AG08396 (cell line): ENCODE measurements at regions not wholly inside any gene's neighbourhood (a gene's known extent, or its start where the extent isn't known, plus 50 kb on each side); places are given as distances from the start of the nearest gene placed in this dataset.

ENCODE experiments used
- DNase-seq: peaks from one replicate; pipeline ENCODE4 v3.0.0; 2012; ENCODE audit warnings: low spot score, mixed read lengths

- no peak for DNase-seq
These were observed 1081.9 kb downstream of the SLITRK1 start for GRCh38 chr13:82800391-82800790.

GRCh38 chr13:82797876-82798275 is 1084.4 kb downstream of the SLITRK1 start:
- no peak for DNase-seq

GRCh38 chr13:82791035-82791434 is 1091.2 kb downstream of the SLITRK1 start:
- DNase-seq = no peak

GRCh38 chr13:82772816-82773215 is 1109.5 kb downstream of the SLITRK1 start:
- no peak for DNase-seq

GRCh38 chr13:82766732-82767321 is 1115.4 kb downstream of the SLITRK1 start:
- DNase-seq = no peak

- peak; percentile 12 for DNase-seq
These were observed 1124.2 kb downstream of the SLITRK1 start for GRCh38 chr13:82758044-82758443.

GRCh38 chr13:82751206-82751605 is 1131.1 kb downstream of the SLITRK1 start:
- no peak for DNase-seq

- DNase-seq = no peak
These were observed 1132.7 kb downstream of the SLITRK1 start for GRCh38 chr13:82749551-82749950.

- no peak for DNase-seq
These were observed 1134.3 kb downstream of the SLITRK1 start for GRCh38 chr13:82747958-82748357.

- DNase-seq = no peak
These were observed 1135.0 kb downstream of the SLITRK1 start for GRCh38 chr13:82747291-82747690.

- no peak for DNase-seq
These were observed 1141.8 kb downstream of the SLITRK1 start for GRCh38 chr13:82740442-82740841.

GRCh38 chr13:82739881-82740280 is 1142.4 kb downstream of the SLITRK1 start:
- no peak for DNase-seq

- no peak for DNase-seq
These were observed 1152.9 kb downstream of the SLITRK1 start for GRCh38 chr13:82729401-82729800.

- no peak for DNase-seq
These were observed 1161.3 kb downstream of the SLITRK1 start for GRCh38 chr13:82720986-82721385.

GRCh38 chr13:82719987-82720386 is 1162.3 kb downstream of the SLITRK1 start:
- DNase-seq = no peak

GRCh38 chr13:82717249-82717648 is 1165.0 kb downstream of the SLITRK1 start:
- peak; percentile 2 for DNase-seq

GRCh38 chr13:82713687-82714405 is 1168.4 kb downstream of the SLITRK1 start:
- DNase-seq = no peak

- no peak for DNase-seq
These were observed 1179.8 kb downstream of the SLITRK1 start for GRCh38 chr13:82702513-82702912.

- no peak for DNase-seq
These were observed 1181.3 kb downstream of the SLITRK1 start for GRCh38 chr13:82701020-82701419.

GRCh38 chr13:82698941-82699340 is 1183.3 kb downstream of the SLITRK1 start:
- no peak for DNase-seq

GRCh38 chr13:82698383-82698782 is 1183.9 kb downstream of the SLITRK1 start:
- no peak for DNase-seq

GRCh38 chr13:82693607-82694006 is 1188.7 kb downstream of the SLITRK1 start:
- no peak for DNase-seq

- no peak for DNase-seq
These were observed 1193.8 kb downstream of the SLITRK1 start for GRCh38 chr13:82688400-82688994.
